Iris pigment epithelial cell (primary cell): ENCODE measurements at regions not wholly inside any gene's neighbourhood (a gene's known extent, or its start where the extent isn't known, plus 50 kb on each side); places are given as distances from the start of the nearest gene placed in this dataset.
A peak's percentile ranks its signal among the peaks of the same experiment; 100 is the strongest.

Source experiments
- DNase-seq: peaks from one replicate; pipeline ENCODE4 v3.0.0-alpha.2; 2011; ENCODE audit warnings: low read depth

GRCh38 chr1:209376774-209377173 is 206.7 kb upstream of the CAMK1G start:
- no peak for DNase-seq

- DNase-seq, result no peak
These were observed 205.5 kb upstream of the CAMK1G start for GRCh38 chr1:209377995-209378394.

- DNase-seq, result no peak
These were observed 204.2 kb upstream of the CAMK1G start for GRCh38 chr1:209379280-209379679.

- peak; percentile 66 for DNase-seq
These were observed 203.1 kb upstream of the CAMK1G start for GRCh38 chr1:209380420-209380819.

- DNase-seq, result no peak
These were observed 201.0 kb upstream of the CAMK1G start for GRCh38 chr1:209382231-209383100.

GRCh38 chr1:209383422-209383821 is 200.1 kb upstream of the CAMK1G start:
- no peak for DNase-seq

- DNase-seq, result no peak
These were observed 199.4 kb upstream of the CAMK1G start for GRCh38 chr1:209383907-209384709.

GRCh38 chr1:209384710-209385550 is 198.6 kb upstream of the CAMK1G start:
- DNase-seq, result no peak

- DNase-seq, result no peak
These were observed 197.4 kb upstream of the CAMK1G start for GRCh38 chr1:209386156-209386555.

GRCh38 chr1:209387271-209387968 is 196.1 kb upstream of the CAMK1G start:
- DNase-seq, result no peak

- DNase-seq, result peak; percentile 67
These were observed 195.6 kb upstream of the CAMK1G start for GRCh38 chr1:209387969-209388329.

GRCh38 chr1:209388358-209388757 is 195.2 kb upstream of the CAMK1G start:
- DNase-seq, result no peak

GRCh38 chr1:209389258-209389657 is 194.3 kb upstream of the CAMK1G start:
- peak; percentile 95 for DNase-seq

GRCh38 chr1:209389975-209390374 is 193.5 kb upstream of the CAMK1G start:
- DNase-seq, result no peak

- DNase-seq, result no peak
These were observed 192.8 kb upstream of the CAMK1G start for GRCh38 chr1:209390764-209391163.

- no peak for DNase-seq
These were observed 191.7 kb upstream of the CAMK1G start for GRCh38 chr1:209391792-209392191.

GRCh38 chr1:209395169-209395568 is 188.3 kb upstream of the CAMK1G start:
- DNase-seq, result no peak

- DNase-seq, result no peak
These were observed 186.1 kb upstream of the CAMK1G start for GRCh38 chr1:209397371-209397770.

- no peak for DNase-seq
These were observed 185.6 kb upstream of the CAMK1G start for GRCh38 chr1:209397910-209398309.

- DNase-seq, result peak; percentile 98
These were observed 185.1 kb upstream of the CAMK1G start for GRCh38 chr1:209398313-209398991.

GRCh38 chr1:209399800-209400199 is 183.7 kb upstream of the CAMK1G start:
- DNase-seq, result no peak
